ENCODE measurements at regions not wholly inside any gene's neighbourhood (a gene's known extent, or its start where the extent isn't known, plus 50 kb on each side); places are given as distances from the start of the nearest gene placed in this dataset.

DNA sequence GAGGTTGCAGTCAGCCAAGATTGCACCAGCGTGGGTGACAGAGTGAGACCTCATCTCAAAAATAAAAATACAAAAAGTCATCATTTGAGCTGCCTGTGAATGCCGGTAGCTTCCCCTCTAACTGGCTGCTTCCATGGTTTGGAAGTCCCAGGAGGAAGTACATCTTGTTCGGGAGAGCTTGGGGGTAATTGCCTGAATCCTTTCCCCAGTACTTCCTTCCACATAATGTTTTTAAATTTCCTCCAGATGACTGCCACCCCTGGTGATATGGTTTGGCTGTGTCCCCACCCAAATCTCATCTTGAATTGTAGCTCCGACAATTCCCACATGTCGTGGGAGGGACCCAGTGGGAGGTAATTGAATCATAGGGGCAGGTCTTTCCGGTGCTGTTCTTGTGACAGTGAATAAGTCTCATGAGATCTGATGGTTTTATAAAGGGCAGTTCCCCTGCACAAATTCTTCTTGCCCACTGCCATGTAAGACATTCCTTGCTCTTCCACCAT is 87.2 kb downstream of the SPRING1 start:
- Histone ChIP-seq H3K4me3 (no peak overlapping the region), H3K36me3 (no peaks in the 10 kb centered on the region), H3K9ac (ENCODE audit: low read depth in 2 of 2, low read length in 2 of 2) (no peak overlapping the region), H3K27ac (no peak overlapping the region), H3K4me1 (no peaks in the 10 kb centered on the region), H3K27me3 (no peaks in the 10 kb centered on the region), H3K9me3 (no peaks in the 10 kb centered on the region)
- intact Hi-C loops (cut with DNase I), result no loop called here
- DNase-seq, result no peak
- TF ChIP-seq, protein P1, sequence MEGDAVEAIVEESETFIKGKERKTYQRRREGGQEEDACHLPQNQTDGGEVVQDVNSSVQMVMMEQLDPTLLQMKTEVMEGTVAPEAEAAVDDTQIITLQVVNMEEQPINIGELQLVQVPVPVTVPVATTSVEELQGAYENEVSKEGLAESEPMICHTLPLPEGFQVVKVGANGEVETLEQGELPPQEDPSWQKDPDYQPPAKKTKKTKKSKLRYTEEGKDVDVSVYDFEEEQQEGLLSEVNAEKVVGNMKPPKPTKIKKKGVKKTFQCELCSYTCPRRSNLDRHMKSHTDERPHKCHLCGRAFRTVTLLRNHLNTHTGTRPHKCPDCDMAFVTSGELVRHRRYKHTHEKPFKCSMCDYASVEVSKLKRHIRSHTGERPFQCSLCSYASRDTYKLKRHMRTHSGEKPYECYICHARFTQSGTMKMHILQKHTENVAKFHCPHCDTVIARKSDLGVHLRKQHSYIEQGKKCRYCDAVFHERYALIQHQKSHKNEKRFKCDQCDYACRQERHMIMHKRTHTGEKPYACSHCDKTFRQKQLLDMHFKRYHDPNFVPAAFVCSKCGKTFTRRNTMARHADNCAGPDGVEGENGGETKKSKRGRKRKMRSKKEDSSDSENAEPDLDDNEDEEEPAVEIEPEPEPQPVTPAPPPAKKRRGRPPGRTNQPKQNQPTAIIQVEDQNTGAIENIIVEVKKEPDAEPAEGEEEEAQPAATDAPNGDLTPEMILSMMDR (IDR thresholded peaks at IDR 0.05), result no peak

DNA sequence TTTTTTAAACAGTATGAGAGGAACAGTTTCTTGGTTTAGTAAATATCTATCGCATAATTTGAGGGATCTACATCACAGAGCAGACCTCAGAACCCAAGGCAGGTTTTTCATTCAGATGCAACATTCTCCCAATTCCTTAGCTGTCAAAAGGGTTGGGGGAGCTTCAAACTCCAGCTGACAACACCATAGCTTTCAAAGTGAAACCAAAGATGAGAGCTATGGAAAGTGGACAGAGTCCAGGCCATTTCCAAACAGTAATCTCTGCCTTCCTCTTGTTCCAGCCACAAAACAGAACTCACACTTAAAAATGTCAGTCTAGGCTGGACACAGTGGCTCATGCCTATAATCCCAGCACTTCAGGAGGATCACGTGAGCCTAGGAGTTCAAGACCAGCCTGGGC is 87.8 kb downstream of the SPRING1 start:
- Histone ChIP-seq H3K9ac (ENCODE audit: low read depth in 2 of 2, low read length in 2 of 2) (no peak overlapping the region), H3K9me3 (no peaks in the 10 kb centered on the region), H3K4me3 (no peak overlapping the region), H3K4me1 (no peaks in the 10 kb centered on the region), H3K36me3 (no peaks in the 10 kb centered on the region), H3K27ac (no peak overlapping the region), H3K27me3 (no peaks in the 10 kb centered on the region)
- intact Hi-C loops (cut with DNase I), result no loop called here
- TF ChIP-seq, protein P1 (IDR thresholded peaks at IDR 0.05), result no peak
- DNase-seq, result no peak

DNA sequence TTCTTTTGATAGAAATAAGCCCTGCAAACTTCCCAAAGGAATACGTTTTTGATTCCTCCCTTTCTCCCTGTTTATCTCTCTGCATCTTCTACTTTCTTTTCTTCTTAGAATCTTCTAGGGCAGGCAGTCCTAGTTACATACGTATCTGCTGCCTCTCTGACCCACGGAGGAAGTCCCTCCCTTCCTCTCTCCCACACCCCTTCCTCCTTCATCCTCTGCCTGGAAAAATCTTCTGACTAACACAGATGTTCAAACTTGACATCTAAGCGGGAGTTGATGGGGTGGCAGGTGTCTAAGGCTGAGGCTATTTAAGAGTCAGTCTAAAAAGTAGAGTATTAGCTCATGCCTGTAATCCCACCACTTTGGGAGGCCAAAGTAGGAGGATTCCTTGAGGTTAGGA is 88.6 kb downstream of the MAP1LC3B2 start:
- H3K27me3 ChIP-seq, result no peaks in the 10 kb centered on the region
- H3K27ac ChIP-seq, result no peak overlapping the region
- H3K4me1 ChIP-seq, result no peaks in the 10 kb centered on the region
- no peak for DNase-seq
- no peak overlapping the region for H3K4me3 ChIP-seq
- no peak overlapping the region for H3K9ac ChIP-seq (ENCODE audit: low read depth in 2 of 2, low read length in 2 of 2)
- no peaks in the 10 kb centered on the region for H3K9me3 ChIP-seq
- H3K36me3 ChIP-seq, result no peaks in the 10 kb centered on the region
- TF ChIP-seq, protein P1 (IDR thresholded peaks at IDR 0.05), result no peak
- intact Hi-C loops (cut with DNase I), result no loop called here

DNA sequence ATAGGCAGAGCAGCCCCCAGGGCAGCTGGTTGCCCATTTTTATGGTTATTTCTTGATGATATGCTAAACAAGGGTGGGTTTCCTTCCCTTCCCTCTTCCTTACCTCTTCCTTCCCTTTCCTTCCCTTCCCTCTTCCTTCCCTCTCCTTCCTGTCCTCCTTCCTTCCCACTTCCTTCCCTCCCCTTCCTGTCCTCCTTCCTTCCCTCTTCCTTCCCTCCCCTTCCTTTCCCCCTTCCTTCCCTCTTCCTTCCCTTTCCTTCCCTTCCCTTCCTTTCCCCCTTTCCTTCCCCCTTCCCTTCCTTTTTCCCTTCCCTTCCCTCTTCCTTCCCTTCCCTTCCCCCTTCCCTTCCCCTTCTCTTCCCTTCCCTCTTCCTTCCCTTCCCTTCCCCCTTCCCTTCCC is 87.7 kb downstream of the MAP1LC3B2 start:
- Histone ChIP-seq H3K9ac (ENCODE audit: low read depth in 2 of 2, low read length in 2 of 2) (no peak overlapping the region), H3K36me3 (no peaks in the 10 kb centered on the region), H3K9me3 (no peaks in the 10 kb centered on the region), H3K27me3 (no peaks in the 10 kb centered on the region), H3K4me3 (no peak overlapping the region), H3K27ac (no peak overlapping the region), H3K4me1 (no peaks in the 10 kb centered on the region)
- TF ChIP-seq, protein P1 (IDR thresholded peaks at IDR 0.05), result no peak
- DNase-seq, result no peak
- intact Hi-C loops (cut with DNase I), result no loop called here

DNA sequence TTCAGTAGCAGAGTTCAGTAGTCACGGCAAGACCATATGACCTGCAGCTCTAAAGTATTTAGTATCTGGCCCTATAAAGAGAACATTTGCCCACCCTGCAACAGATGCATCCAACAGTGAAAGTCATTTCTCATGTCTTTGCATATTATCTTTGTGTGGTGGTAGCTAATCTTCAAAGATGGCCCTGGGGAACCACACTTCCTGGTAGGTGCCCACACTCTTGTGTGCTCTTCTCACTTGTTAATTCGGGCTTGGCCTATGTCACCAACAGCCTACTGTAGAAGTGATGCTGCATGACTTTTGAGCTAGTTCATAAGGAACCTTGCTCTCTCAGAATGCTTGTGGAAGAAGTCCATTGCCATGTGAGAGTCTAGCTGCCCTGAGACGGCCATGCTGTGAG is 85.6 kb downstream of the MAP1LC3B2 start:
- TF ChIP-seq, protein P1 (IDR thresholded peaks at IDR 0.05), result no peak
- no peak for DNase-seq
- no peak overlapping the region for H3K27ac ChIP-seq
- no peak overlapping the region for H3K4me3 ChIP-seq
- H3K36me3 ChIP-seq, result no peaks in the 10 kb centered on the region
- H3K4me1 ChIP-seq, result no peaks in the 10 kb centered on the region
- no peaks in the 10 kb centered on the region for H3K27me3 ChIP-seq
- H3K9ac ChIP-seq (ENCODE audit: low read depth in 2 of 2, low read length in 2 of 2), result no peak overlapping the region
- H3K9me3 ChIP-seq, result no peaks in the 10 kb centered on the region
- intact Hi-C loops (cut with DNase I), result no loop called here

DNA sequence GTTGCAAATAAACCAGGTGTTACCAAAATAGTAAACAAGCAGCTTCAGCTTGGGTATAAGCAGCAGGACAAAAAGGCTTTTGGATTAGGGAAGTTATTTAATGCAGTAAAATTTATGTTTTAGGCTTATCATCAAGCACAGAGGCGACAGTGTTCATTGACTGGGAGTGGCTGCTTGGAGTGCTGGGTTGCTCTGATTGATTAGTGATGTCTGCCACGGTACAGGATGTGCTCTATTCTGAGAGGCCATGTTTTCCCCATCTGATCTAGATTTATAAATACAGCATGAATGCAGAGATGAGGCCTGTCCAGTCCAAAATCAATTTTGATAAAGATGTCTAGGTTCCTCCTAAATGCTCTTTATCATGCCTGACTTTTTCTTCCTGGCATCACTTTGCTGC is 83.5 kb downstream of the MAP1LC3B2 start:
- H3K27me3 ChIP-seq, result no peaks in the 10 kb centered on the region
- TF ChIP-seq, protein P1 (IDR thresholded peaks at IDR 0.05), result no peak

More for the DNA sequence above, 83.5 kb downstream of the MAP1LC3B2 start:
- Histone ChIP-seq H3K36me3 (no peaks in the 10 kb centered on the region), H3K4me3 (no peak overlapping the region), H3K4me1 (no peaks in the 10 kb centered on the region), H3K9me3 (no peaks in the 10 kb centered on the region), H3K27ac (no peak overlapping the region), H3K9ac (ENCODE audit: low read depth in 2 of 2, low read length in 2 of 2) (no peak overlapping the region)
- DNase-seq, result no peak
- intact Hi-C loops (cut with DNase I), result no loop called here
